HepG2 (cell line): ENCODE measurements at regions not wholly inside any gene's neighbourhood (a gene's known extent, or its start where the extent isn't known, plus 50 kb on each side); places are given as distances from the start of the nearest gene placed in this dataset.

ENCODE experiments used
- ATAC-seq: fragments of 200-7000 bp; cut with Tn5 transposase; 3 replicates; pipeline ENCODE4 v1.9.1; 2020; ENCODE audit warnings: mild to moderate bottlenecking, moderate library complexity
- BruUV-seq: library from RNA; stranded (reverse); fragments of 400-500 nt; replicated peaks from 2 replicates; lab custom pipeline; 2021; lab: Mats Ljungman, UMichigan
- CTCF ChIA-PET: fragments of 300-600 bp; formaldehyde crosslinking; extraction: SDS; loops from one replicate; lab custom pipeline; 2021; ENCODE audit warnings: low total read pairs, inconsistent platforms, low intra/inter-chr PET ratio; lab: Yijun Ruan, JAX
- POLR2A ChIA-PET: fragments of 350-600 bp; sonication (Branson Sonifier 250); formaldehyde crosslinking; loops from one replicate; lab custom pipeline; 2020; ENCODE audit warnings: antibody characterized with exemption, inconsistent platforms; lab: Yijun Ruan, JAX
- DNase-seq: peaks from one replicate; pipeline ENCODE4 v3.0.0-alpha.2; 2015; ENCODE audit warnings: low spot score
- FAIRE-seq: peaks from 3 replicates; lab custom pipeline; 2011; peaks lifted over from hg19 to GRCh38; lab: Jason Lieb, UNC
- H2AFZ ChIP-seq: one replicate; pipeline ENCODE4 v1.6.1; 2011; ENCODE audit warnings: low read length, inconsistent platforms
- H3K27ac ChIP-seq: fragments of 300-600 bp; 3 replicates; pipeline ENCODE4 v1.8.0; 2011; ENCODE audit warnings: mixed run types, mild to moderate bottlenecking, mixed read lengths, low read length, inconsistent platforms; ENCODE audit not compliant: insufficient read depth; ENCODE audit errors: extremely low read length
- H3K27me3 ChIP-seq, 2 experiments: fragments of 200-600 bp in 1 of 2; 2 replicates in 1 of 2; 3 replicates in 1 of 2; pipeline versions ENCODE4 v1.6.0 to v1.8.0; 2011; ENCODE audit warnings: low read length in 2 of 2, mild to moderate bottlenecking in 2 of 2, moderate library complexity in 2 of 2, inconsistent platforms in 1 of 2; ENCODE audit not compliant: insufficient read depth in 2 of 2, control insufficient read depth in 1 of 2
- H3K36me3 ChIP-seq, 2 experiments: fragments of 200-600 bp in 1 of 2; replicated peaks in 1 of 2; 2 replicates in 1 of 2; 3 replicates in 1 of 2; pipeline versions ENCODE4 v1.5.1 to v1.8.0; 2011; ENCODE audit warnings: low read length in 2 of 2, inconsistent platforms in 1 of 2; ENCODE audit not compliant: insufficient read depth in 2 of 2, control insufficient read depth in 1 of 2
- H3K4me1 ChIP-seq: 2 replicates; pipeline ENCODE4 v1.5.1; 2012; ENCODE audit warnings: low read length, inconsistent platforms; ENCODE audit not compliant: insufficient read depth
- H3K4me2 ChIP-seq: 2 replicates; pipeline ENCODE4 v1.6.0; 2011; ENCODE audit warnings: low read depth, low read length, inconsistent platforms
- H3K4me3 ChIP-seq, 3 experiments: fragments of 200-600 bp in 1 of 3; sonication (generic), shearing (Covaris generic) in 1 of 3; replicated peaks in 1 of 3; 2 replicates each; pipeline ENCODE4 v1.5.1; 2011 to 2016; ENCODE audit warnings: low read length in 3 of 3, inconsistent platforms in 2 of 3, low read depth in 2 of 3, mild to moderate bottlenecking in 2 of 3, control low read depth in 1 of 3, mixed read lengths in 1 of 3; ENCODE audit not compliant: insufficient read depth in 1 of 3
- H3K79me2 ChIP-seq: one replicate; pipeline ENCODE4 v1.6.1; 2011; ENCODE audit warnings: low read length, inconsistent platforms; ENCODE audit not compliant: insufficient read depth
- H3K9ac ChIP-seq: 2 replicates; pipeline ENCODE4 v1.6.0; 2011; ENCODE audit warnings: mild to moderate bottlenecking, low read depth, low read length, inconsistent platforms; ENCODE audit not compliant: insufficient read depth
- H3K9me3 ChIP-seq: 2 replicates; pipeline ENCODE4 v1.5.1; 2012; ENCODE audit warnings: mild to moderate bottlenecking, low read length
- H4K20me1 ChIP-seq: 2 replicates; pipeline ENCODE4 v1.6.0; 2011; ENCODE audit warnings: inconsistent platforms, mild to moderate bottlenecking, low read length, moderate library complexity; ENCODE audit not compliant: insufficient read depth
- GATAD2A ChIP-seq: IDR thresholded peaks from 2 replicates; pipeline ENCODE4 v1.6.1; 2016
- GRHL1 ChIP-seq: sonication (generic); formaldehyde crosslinking; conservative IDR thresholded peaks from 2 replicates; pipeline ENCODE4 v1.8.0; 2022; ENCODE audit warnings: missing genetic modification reagents
- MIXL1 ChIP-seq: IDR thresholded peaks from 2 replicates; pipeline ENCODE4 v1.6.1; 2016
- NFKB2 ChIP-seq: sonication (generic); formaldehyde crosslinking; IDR thresholded peaks from 2 replicates; pipeline ENCODE4 v1.4.0; 2020; ENCODE audit warnings: missing genetic modification reagents, borderline replicate concordance
- PRPF4 ChIP-seq: fragments of 200-400 bp; formaldehyde crosslinking; IDR thresholded peaks from 2 replicates; pipeline ENCODE4 v1.6.1; 2016; ENCODE audit warnings: low read length, low read depth; ENCODE audit not compliant: poor library complexity, severe bottlenecking
- SAP130 ChIP-seq: IDR thresholded peaks from 2 replicates; pipeline ENCODE4 v1.6.1; 2016; ENCODE audit warnings: low read depth
- SATB2 ChIP-seq: sonication (generic); formaldehyde crosslinking; IDR thresholded peaks from 2 replicates; pipeline ENCODE4 v1.5.0; 2020; ENCODE audit warnings: missing genetic modification reagents
- SRSF9 ChIP-seq: fragments of 200-400 bp; formaldehyde crosslinking; IDR thresholded peaks from 2 replicates; pipeline ENCODE4 v1.6.1; 2018; ENCODE audit warnings: borderline replicate concordance, mild to moderate bottlenecking, low read depth, low read length; ENCODE audit not compliant: insufficient read depth, poor library complexity, severe bottlenecking
- ZBTB26 ChIP-seq: IDR thresholded peaks from 2 replicates; pipeline ENCODE4 v1.6.1; 2016; ENCODE audit warnings: missing compliant biosample characterization, missing genetic modification reagents, borderline replicate concordance
- ZNF17 ChIP-seq: sonication (generic); formaldehyde crosslinking; IDR thresholded peaks from 2 replicates; pipeline ENCODE4 v1.5.0; 2020; ENCODE audit warnings: mild to moderate bottlenecking, missing genetic modification reagents
- ZNF280B ChIP-seq: sonication (generic); formaldehyde crosslinking; IDR thresholded peaks from 2 replicates; pipeline ENCODE4 v1.5.0; 2020; ENCODE audit warnings: missing genetic modification reagents, mild to moderate bottlenecking, borderline replicate concordance
- ZNF547 ChIP-seq: sonication (generic); formaldehyde crosslinking; IDR thresholded peaks from 2 replicates; pipeline ENCODE4 v1.5.1; 2020; ENCODE audit warnings: mild to moderate bottlenecking, missing genetic modification reagents
- ZNF775 ChIP-seq: sonication (generic); formaldehyde crosslinking; IDR thresholded peaks from 2 replicates; pipeline ENCODE4 v1.4.0; 2020; ENCODE audit warnings: missing genetic modification reagents, mild to moderate bottlenecking, moderate library complexity, borderline replicate concordance
- ZSCAN29 ChIP-seq: sonication (generic); formaldehyde crosslinking; conservative IDR thresholded peaks from 2 replicates; pipeline ENCODE4 v1.4.0; 2020; ENCODE audit warnings: mild to moderate bottlenecking, missing genetic modification reagents
- WGBS: methylation state at CpG from one replicate; pipeline ENCODE4 v1.1.6; 2017; ENCODE audit warnings: low lambda C conversion rate; 5-methylcytosine and 5-hydroxymethylcytosine counted together
- in situ Hi-C: cut with HindIII; loops from 2 replicates; pipeline ENCODE4 v1.10.0; 2017; ENCODE audit warnings: low pct_unique_long_range_greater_than_20kb; ENCODE audit not compliant: extremely low pct_ligation_motif_present
- intact Hi-C: fragments of 100-400 bp; cut with micrococcal nuclease; formaldehyde crosslinking; loops from one replicate; pipeline ENCODE4 v1.10.0; 2022; ENCODE audit not compliant: unreplicated experiment

GRCh38 chr10:1846032-1846431 is 108.7 kb upstream of the ADARB2 start:
- H3K4me3 ChIP-seq, result no peak overlapping the region
- no peaks in the 10 kb centered on the region for H3K79me2 ChIP-seq
- ATAC-seq (no peak), FAIRE-seq (no peak), DNase-seq (no peak)
- no peaks in the 10 kb centered on the region for H3K27me3 ChIP-seq
- no peak overlapping the region for H3K9ac ChIP-seq
- no peaks in the 10 kb centered on the region for H3K36me3 ChIP-seq
- no peaks in the 10 kb centered on the region for H3K9me3 ChIP-seq
- ChIA-PET POLR2A (no interaction called here), CTCF (no interaction called here)
- no peaks in the 10 kb centered on the region for H3K4me1 ChIP-seq
- 47% methylated on average over 8 of the region's 8 CpGs for WGBS
- H2AFZ ChIP-seq, result no peak overlapping the region
- intact Hi-C loops (no loop called here), in situ Hi-C loops (no loop called here)
- no peaks in the 10 kb centered on the region for H4K20me1 ChIP-seq
- no TSS peak for BruUV-seq
- H3K27ac ChIP-seq, result no peak overlapping the region
- no peak for TF ChIP-seq GATAD2A
- no peak for TF ChIP-seq SRSF9
- no peak for TF ChIP-seq ZNF775 (CRISPR knock-in tag)
- TF ChIP-seq SAP130 (CRISPR knock-in tag), result no peak
- TF ChIP-seq ZBTB26 (CRISPR knock-in tag), result no peak
- TF ChIP-seq SATB2 (CRISPR knock-in tag), result no peak
- TF ChIP-seq PRPF4, result no peak
- TF ChIP-seq NFKB2 (CRISPR knock-in tag), result no peak
- no peak for TF ChIP-seq GRHL1 (CRISPR knock-in tag)
- TF ChIP-seq ZSCAN29 (CRISPR knock-in tag), result no peak
- TF ChIP-seq ZNF17 (CRISPR knock-in tag), result no peak
- no peak for TF ChIP-seq ZNF280B (CRISPR knock-in tag)
- no peak for TF ChIP-seq ZNF547 (CRISPR knock-in tag)
- no peak for TF ChIP-seq MIXL1 (CRISPR knock-in tag)
- no peak overlapping the region for H3K4me2 ChIP-seq
